HL-60 (cell line): ENCODE measurements at regions not wholly inside any gene's neighbourhood (a gene's known extent, or its start where the extent isn't known, plus 50 kb on each side); places are given as distances from the start of the nearest gene placed in this dataset.

Experiments
- DNase-seq, 2 experiments: peaks; one replicate each; pipeline ENCODE4 v3.0.0-alpha.2; 2010 to 2020; ENCODE audit warnings: low read depth in 1 of 2, low spot score in 1 of 2
- H3K27ac ChIP-seq: fragments of 250-450 bp; sonication (Bioruptor Pico); replicated peaks from 2 replicates; pipeline ENCODE4 v1.5.1; 2020; ENCODE audit warnings: mild to moderate bottlenecking, moderate library complexity
- H3K27me3 ChIP-seq: fragments of 250-450 bp; sonication (Bioruptor Pico); 2 replicates; pipeline ENCODE4 v1.5.1; 2021; ENCODE audit warnings: mild to moderate bottlenecking, moderate library complexity; ENCODE audit not compliant: insufficient read depth, poor library complexity, severe bottlenecking
- H3K4me3 ChIP-seq: replicated peaks from 2 replicates; pipeline ENCODE4 v1.5.1; 2011; ENCODE audit warnings: mild to moderate bottlenecking, control low read depth, low read length; ENCODE audit not compliant: insufficient read depth
- GABPA ChIP-seq: IDR thresholded peaks from 2 replicates; pipeline ENCODE4 v1.6.1; 2012; ENCODE audit warnings: low read depth
- POLR2AphosphoS5 ChIP-seq: IDR thresholded peaks from 2 replicates; pipeline ENCODE4 v1.6.1; 2012; ENCODE audit warnings: low read depth
- SPI1 ChIP-seq: IDR thresholded peaks from 2 replicates; pipeline ENCODE4 v1.6.1; 2012; ENCODE audit warnings: low read depth, mild to moderate bottlenecking, borderline replicate concordance
- TF ChIP-seq, protein P1 (sequence below): IDR thresholded peaks from 2 replicates; pipeline ENCODE4 v1.6.1; 2012; ENCODE audit warnings: low read depth; ENCODE audit not compliant: insufficient replicate concordance
- TF ChIP-seq, protein P2 (sequence below): IDR thresholded peaks from one replicate; pipeline ENCODE4 v1.5.1; 2011; ENCODE audit warnings: low read length, control low read depth, inconsistent platforms; ENCODE audit not compliant: insufficient read depth

DNA sequence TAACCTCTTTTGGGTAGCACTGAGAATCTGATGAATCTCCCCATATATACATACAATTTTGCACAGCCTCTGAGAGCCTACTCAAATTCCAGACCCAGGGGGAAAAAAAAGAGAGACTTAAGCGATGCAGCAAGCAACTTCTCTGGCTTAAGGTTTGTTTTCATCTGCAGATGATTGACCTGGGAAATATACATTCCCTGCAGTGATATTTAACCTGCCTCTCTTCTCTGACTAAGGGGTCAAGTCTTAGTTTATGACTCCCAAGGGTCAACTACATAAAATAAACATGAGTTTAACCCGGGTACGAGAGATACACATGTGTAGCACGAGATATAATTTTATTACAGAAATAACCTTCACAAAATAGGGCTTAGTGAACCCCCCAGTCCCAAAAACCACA is 737.8 kb downstream of the TUSC7 start:
- no peak for TF ChIP-seq SPI1
- TF ChIP-seq, protein P1, sequence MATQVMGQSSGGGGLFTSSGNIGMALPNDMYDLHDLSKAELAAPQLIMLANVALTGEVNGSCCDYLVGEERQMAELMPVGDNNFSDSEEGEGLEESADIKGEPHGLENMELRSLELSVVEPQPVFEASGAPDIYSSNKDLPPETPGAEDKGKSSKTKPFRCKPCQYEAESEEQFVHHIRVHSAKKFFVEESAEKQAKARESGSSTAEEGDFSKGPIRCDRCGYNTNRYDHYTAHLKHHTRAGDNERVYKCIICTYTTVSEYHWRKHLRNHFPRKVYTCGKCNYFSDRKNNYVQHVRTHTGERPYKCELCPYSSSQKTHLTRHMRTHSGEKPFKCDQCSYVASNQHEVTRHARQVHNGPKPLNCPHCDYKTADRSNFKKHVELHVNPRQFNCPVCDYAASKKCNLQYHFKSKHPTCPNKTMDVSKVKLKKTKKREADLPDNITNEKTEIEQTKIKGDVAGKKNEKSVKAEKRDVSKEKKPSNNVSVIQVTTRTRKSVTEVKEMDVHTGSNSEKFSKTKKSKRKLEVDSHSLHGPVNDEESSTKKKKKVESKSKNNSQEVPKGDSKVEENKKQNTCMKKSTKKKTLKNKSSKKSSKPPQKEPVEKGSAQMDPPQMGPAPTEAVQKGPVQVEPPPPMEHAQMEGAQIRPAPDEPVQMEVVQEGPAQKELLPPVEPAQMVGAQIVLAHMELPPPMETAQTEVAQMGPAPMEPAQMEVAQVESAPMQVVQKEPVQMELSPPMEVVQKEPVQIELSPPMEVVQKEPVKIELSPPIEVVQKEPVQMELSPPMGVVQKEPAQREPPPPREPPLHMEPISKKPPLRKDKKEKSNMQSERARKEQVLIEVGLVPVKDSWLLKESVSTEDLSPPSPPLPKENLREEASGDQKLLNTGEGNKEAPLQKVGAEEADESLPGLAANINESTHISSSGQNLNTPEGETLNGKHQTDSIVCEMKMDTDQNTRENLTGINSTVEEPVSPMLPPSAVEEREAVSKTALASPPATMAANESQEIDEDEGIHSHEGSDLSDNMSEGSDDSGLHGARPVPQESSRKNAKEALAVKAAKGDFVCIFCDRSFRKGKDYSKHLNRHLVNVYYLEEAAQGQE: no peak
- TF ChIP-seq, protein P2, sequence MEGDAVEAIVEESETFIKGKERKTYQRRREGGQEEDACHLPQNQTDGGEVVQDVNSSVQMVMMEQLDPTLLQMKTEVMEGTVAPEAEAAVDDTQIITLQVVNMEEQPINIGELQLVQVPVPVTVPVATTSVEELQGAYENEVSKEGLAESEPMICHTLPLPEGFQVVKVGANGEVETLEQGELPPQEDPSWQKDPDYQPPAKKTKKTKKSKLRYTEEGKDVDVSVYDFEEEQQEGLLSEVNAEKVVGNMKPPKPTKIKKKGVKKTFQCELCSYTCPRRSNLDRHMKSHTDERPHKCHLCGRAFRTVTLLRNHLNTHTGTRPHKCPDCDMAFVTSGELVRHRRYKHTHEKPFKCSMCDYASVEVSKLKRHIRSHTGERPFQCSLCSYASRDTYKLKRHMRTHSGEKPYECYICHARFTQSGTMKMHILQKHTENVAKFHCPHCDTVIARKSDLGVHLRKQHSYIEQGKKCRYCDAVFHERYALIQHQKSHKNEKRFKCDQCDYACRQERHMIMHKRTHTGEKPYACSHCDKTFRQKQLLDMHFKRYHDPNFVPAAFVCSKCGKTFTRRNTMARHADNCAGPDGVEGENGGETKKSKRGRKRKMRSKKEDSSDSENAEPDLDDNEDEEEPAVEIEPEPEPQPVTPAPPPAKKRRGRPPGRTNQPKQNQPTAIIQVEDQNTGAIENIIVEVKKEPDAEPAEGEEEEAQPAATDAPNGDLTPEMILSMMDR: no peak
- TF ChIP-seq POLR2AphosphoS5: no peak
- no peak for TF ChIP-seq GABPA

DNA sequence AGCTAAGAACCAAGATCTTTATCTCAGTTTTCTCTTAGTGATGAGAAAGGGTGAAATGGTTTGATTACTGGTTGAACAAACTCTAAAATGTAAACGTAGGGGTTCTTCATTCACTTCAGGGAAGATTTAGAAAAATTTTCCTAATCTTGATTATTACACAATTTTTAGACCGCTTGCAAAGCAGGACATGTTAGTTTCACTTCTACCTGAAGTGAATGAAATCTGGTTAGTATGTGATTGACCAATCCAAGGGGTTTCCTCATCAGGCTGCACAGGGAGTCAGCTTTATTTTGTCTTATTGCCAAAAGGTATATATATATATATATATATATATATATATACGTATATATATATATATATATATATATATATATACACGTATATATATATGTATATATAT is 740.4 kb downstream of the TUSC7 start:
- Histone ChIP-seq H3K27ac (no peak overlapping the region), H3K27me3 (no peaks in the 10 kb centered on the region), H3K4me3 (no peak overlapping the region)
- DNase-seq: no peak
- TF ChIP-seq, protein P2: no peak
- TF ChIP-seq SPI1 (no peak), GABPA (no peak), POLR2AphosphoS5 (no peak)
- TF ChIP-seq, protein P1: no peak

More for the DNA sequence above, 737.8 kb downstream of the TUSC7 start:
- Histone ChIP-seq H3K27me3 (no peaks in the 10 kb centered on the region), H3K27ac (no peak overlapping the region), H3K4me3 (no peak overlapping the region)
- no peak for DNase-seq

DNA sequence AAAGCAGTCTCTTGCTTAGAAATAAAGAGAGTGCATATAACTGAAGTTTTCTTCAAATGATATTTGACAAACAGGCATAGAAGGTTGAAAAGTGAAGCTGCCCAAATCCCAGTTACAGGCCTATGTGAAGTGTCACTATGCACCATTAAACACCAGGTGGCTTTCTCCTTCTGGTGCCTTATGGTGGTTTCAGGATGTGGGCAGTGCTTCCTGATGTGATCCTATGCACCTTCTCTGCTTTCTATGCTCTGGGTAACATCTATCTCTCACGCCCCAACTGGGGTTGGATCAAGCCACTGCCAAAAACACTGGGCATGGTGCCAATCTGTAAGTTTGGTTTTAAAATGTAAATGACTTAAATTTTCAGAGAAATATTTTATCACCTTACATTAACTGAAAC is 744.7 kb downstream of the TUSC7 start:
- Histone ChIP-seq H3K27ac (no peak overlapping the region), H3K27me3 (no peaks in the 10 kb centered on the region), H3K4me3 (no peak overlapping the region)
- TF ChIP-seq, protein P1: no peak
- TF ChIP-seq POLR2AphosphoS5 (no peak), SPI1 (no peak), GABPA (no peak)
- TF ChIP-seq, protein P2: no peak
- no peak for DNase-seq
